Ishikawa (cell line): ENCODE measurements at regions not wholly inside any gene's neighbourhood (a gene's known extent, or its start where the extent isn't known, plus 50 kb on each side); places are given as distances from the start of the nearest gene placed in this dataset.

Experiments used
- EP300 ChIP-seq: IDR thresholded peaks from 2 replicates; pipeline ENCODE4 v1.6.1; 2012; ENCODE audit warnings: borderline replicate concordance
- FOXM1 ChIP-seq: IDR thresholded peaks from 2 replicates; pipeline ENCODE4 v1.6.1; 2012; ENCODE audit warnings: low read depth, borderline replicate concordance
- MAX ChIP-seq: IDR thresholded peaks from 2 replicates; pipeline ENCODE4 v1.6.1; 2012
- YY1 ChIP-seq: IDR thresholded peaks from 2 replicates; pipeline ENCODE4 v1.6.1; 2012; ENCODE audit warnings: low read depth
- TF ChIP-seq, protein P1 (sequence below): IDR thresholded peaks from 2 replicates; pipeline ENCODE4 v1.6.1; 2012; ENCODE audit warnings: low read depth, mild to moderate bottlenecking
- TF ChIP-seq, protein P2 (sequence below): IDR thresholded peaks from 2 replicates; pipeline ENCODE4 v1.6.1; 2012

- TF ChIP-seq, protein P1, sequence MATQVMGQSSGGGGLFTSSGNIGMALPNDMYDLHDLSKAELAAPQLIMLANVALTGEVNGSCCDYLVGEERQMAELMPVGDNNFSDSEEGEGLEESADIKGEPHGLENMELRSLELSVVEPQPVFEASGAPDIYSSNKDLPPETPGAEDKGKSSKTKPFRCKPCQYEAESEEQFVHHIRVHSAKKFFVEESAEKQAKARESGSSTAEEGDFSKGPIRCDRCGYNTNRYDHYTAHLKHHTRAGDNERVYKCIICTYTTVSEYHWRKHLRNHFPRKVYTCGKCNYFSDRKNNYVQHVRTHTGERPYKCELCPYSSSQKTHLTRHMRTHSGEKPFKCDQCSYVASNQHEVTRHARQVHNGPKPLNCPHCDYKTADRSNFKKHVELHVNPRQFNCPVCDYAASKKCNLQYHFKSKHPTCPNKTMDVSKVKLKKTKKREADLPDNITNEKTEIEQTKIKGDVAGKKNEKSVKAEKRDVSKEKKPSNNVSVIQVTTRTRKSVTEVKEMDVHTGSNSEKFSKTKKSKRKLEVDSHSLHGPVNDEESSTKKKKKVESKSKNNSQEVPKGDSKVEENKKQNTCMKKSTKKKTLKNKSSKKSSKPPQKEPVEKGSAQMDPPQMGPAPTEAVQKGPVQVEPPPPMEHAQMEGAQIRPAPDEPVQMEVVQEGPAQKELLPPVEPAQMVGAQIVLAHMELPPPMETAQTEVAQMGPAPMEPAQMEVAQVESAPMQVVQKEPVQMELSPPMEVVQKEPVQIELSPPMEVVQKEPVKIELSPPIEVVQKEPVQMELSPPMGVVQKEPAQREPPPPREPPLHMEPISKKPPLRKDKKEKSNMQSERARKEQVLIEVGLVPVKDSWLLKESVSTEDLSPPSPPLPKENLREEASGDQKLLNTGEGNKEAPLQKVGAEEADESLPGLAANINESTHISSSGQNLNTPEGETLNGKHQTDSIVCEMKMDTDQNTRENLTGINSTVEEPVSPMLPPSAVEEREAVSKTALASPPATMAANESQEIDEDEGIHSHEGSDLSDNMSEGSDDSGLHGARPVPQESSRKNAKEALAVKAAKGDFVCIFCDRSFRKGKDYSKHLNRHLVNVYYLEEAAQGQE: no peak
- TF ChIP-seq EP300 (no peak), YY1 (no peak), FOXM1 (no peak), MAX (no peak)
- TF ChIP-seq, protein P2, sequence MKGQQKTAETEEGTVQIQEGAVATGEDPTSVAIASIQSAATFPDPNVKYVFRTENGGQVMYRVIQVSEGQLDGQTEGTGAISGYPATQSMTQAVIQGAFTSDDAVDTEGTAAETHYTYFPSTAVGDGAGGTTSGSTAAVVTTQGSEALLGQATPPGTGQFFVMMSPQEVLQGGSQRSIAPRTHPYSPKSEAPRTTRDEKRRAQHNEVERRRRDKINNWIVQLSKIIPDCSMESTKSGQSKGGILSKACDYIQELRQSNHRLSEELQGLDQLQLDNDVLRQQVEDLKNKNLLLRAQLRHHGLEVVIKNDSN: no peak
These were observed 549.1 kb downstream of the CSNK1G3 start for GRCh38 chr5:124061068-124061430.
